Right atrium auricular region (tissue), 2 donors: ENCODE measurements at regions not wholly inside any gene's neighbourhood (a gene's known extent, or its start where the extent isn't known, plus 50 kb on each side); places are given as distances from the start of the nearest gene placed in this dataset.

Experiments
- DNase-seq: peaks from one replicate; pipeline ENCODE4 v3.0.0-alpha.2; 2019; ENCODE audit warnings: low spot score
- H3K27ac ChIP-seq, 2 donors: fragments of 200-600 bp; sonication (generic); 1 replicate in 1 of 2; 2 replicates in 1 of 2; pipeline ENCODE4 v1.5.1; 2016 to 2019
- H3K27me3 ChIP-seq, 2 donors: fragments of 200-600 bp; sonication (generic); one replicate each; pipeline versions ENCODE4 v1.5.1 to v1.6.0; 2017 to 2019
- H3K36me3 ChIP-seq: fragments of 200-600 bp; sonication (generic); one replicate; pipeline ENCODE4 v1.5.1; 2016
- H3K4me1 ChIP-seq, 2 donors: fragments of 200-600 bp; sonication (generic); one replicate each; pipeline versions ENCODE4 v1.5.1 to v1.6.0; 2017 to 2019
- H3K4me3 ChIP-seq, 2 donors: fragments of 200-600 bp; sonication (generic); 1 replicate in 1 of 2; 2 replicates in 1 of 2; pipeline ENCODE4 v1.5.1; 2017 to 2019; ENCODE audit warnings: mild to moderate bottlenecking in 1 of 2, moderate library complexity in 1 of 2
- H3K9me3 ChIP-seq, 2 donors: fragments of 200-600 bp; sonication (generic); one replicate each; pipeline ENCODE4 v1.5.1; 2019
- CTCF ChIP-seq, 2 donors: fragments of 200-600 bp; sonication (generic); IDR thresholded peaks; one replicate each; pipeline ENCODE4 v1.5.1; 2019; ENCODE audit warnings: antibody characterized with exemption in 2 of 2

DNA sequence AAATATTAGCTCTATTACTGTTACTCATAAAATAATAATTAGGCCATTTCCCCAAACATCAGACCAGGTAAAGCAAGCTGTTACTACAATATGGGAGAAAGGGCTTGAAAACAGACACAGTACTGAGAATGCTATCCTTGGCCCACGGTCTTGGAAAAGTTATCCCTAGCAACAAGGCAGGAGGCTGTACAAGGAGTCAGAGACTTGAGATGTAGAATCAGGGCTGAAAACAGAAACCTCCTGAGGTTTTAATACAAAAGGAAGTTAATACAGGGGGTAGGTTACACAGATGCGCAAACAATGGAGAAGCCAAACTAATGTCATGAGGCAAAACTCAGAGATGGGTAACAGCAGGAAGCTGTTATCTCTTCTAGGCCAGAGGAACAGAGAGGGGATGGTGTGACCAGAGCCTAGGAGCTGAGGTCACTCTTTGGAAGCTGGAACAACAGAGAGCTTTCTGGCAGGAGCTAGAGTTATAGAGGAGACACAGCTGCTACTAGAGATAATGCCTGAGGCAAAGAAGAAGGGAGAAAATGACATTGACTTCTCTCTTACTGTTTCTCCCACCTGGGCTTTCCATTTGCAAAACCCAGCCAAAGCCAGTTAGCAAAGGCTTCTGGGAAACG, 248.8 kb downstream of the SUDS3 start:
- no peak overlapping the region for H3K27ac ChIP-seq

DNA sequence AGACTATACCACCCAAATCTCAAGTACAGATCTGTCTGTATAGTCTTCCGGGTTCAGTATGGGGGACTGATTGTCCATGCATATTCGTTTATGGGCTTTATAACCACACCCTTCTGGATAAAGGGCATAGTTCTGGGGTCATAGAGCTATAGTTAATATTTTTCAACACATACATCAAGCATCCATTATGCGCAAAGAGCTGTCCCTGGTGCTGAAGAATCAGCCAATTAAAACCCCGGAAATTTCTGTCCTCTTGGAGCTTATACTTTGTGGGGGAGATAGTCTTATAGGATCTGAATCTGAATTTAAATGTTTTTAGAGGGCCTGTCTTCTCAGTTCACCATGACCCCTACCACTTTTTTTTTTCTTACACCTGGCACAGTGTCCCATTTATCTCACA, 256.7 kb downstream of the SUDS3 start:
- Histone ChIP-seq H3K27ac (no peak overlapping the region), H3K36me3 (no peaks in the 10 kb centered on the region), H3K27me3 (no peaks in the 10 kb centered on the region), H3K4me3 (no peak overlapping the region), H3K9me3 (no peaks in the 10 kb centered on the region), H3K4me1 (no peaks in the 10 kb centered on the region)
- TF ChIP-seq CTCF (IDR thresholded peaks at IDR 0.05) = no peak
- no peak for DNase-seq

More for the DNA sequence above, 248.8 kb downstream of the SUDS3 start:
- no peak for TF ChIP-seq CTCF (IDR thresholded peaks at IDR 0.05)
- Histone ChIP-seq H3K4me1 (no peaks in the 10 kb centered on the region), H3K9me3 (no peaks in the 10 kb centered on the region), H3K27me3 (no peaks in the 10 kb centered on the region), H3K36me3 (no peaks in the 10 kb centered on the region), H3K4me3 (no peak overlapping the region)
- no peak for DNase-seq

GRCh38 chr12:118635276-118635675, 258.9 kb downstream of the SUDS3 start:
- Histone ChIP-seq H3K4me1 (no peaks in the 10 kb centered on the region), H3K27ac (no peak overlapping the region), H3K4me3 (no peak overlapping the region), H3K9me3 (no peaks in the 10 kb centered on the region), H3K36me3 (no peaks in the 10 kb centered on the region), H3K27me3 (no peaks in the 10 kb centered on the region)
- DNase-seq = no peak
- no peak for TF ChIP-seq CTCF (IDR thresholded peaks at IDR 0.05)

DNA sequence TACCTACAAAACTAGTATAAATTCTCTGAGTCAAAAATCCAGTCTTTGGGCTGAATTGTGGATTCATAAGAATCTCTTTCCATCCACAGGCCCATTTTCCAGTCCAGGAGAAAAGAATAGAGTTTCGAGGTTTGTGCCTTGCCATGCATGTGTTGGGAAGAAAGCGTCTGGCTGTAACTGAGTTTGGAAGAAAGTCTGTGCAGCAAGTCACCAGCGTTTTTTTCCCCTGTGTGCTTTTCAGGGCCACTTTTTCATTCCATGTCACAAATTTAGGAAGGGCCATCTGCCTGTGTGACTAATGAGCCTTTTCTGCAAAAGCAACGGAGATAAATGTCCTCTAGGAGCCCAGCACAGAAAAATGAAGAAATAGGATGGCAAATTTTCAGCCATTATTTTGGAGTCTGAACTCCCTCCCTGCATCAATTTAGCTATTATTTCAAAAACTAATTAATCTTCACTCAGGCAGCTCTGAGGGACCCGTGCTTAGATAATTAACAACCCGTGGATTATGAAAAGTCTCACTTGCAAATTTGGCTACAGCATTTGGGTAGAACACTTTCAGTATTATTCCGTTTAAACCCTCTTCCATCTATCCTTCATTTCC, 261.5 kb downstream of the SUDS3 start:
- H3K27me3 ChIP-seq = no peaks in the 10 kb centered on the region
- H3K9me3 ChIP-seq = no peaks in the 10 kb centered on the region
- no peak for TF ChIP-seq CTCF (IDR thresholded peaks at IDR 0.05)
- H3K4me3 ChIP-seq = no peak overlapping the region
- no peak for DNase-seq
- no peak overlapping the region for H3K27ac ChIP-seq
- H3K4me1 ChIP-seq = no peaks in the 10 kb centered on the region
- H3K36me3 ChIP-seq = no peaks in the 10 kb centered on the region

- no peak overlapping the region for H3K27ac ChIP-seq
- H3K9me3 ChIP-seq = no peaks in the 10 kb centered on the region
- no peak for DNase-seq
- H3K4me1 ChIP-seq = no peaks in the 10 kb centered on the region
- TF ChIP-seq CTCF (IDR thresholded peaks at IDR 0.05) = no peak
- H3K27me3 ChIP-seq = no peaks in the 10 kb centered on the region
- no peaks in the 10 kb centered on the region for H3K36me3 ChIP-seq
- H3K4me3 ChIP-seq = no peak overlapping the region
Measured at GRCh38 chr12:118641249-118641648, 264.9 kb downstream of the SUDS3 start.

- H3K4me3 ChIP-seq = no peak overlapping the region
- H3K36me3 ChIP-seq = no peaks in the 10 kb centered on the region
- no peaks in the 10 kb centered on the region for H3K27me3 ChIP-seq
- no peak for TF ChIP-seq CTCF (IDR thresholded peaks at IDR 0.05)
- H3K4me1 ChIP-seq = no peaks in the 10 kb centered on the region
- no peak overlapping the region for H3K27ac ChIP-seq
- no peaks in the 10 kb centered on the region for H3K9me3 ChIP-seq
- no peak for DNase-seq
Measured at GRCh38 chr12:118645219-118645618, 268.9 kb downstream of the SUDS3 start.
